MM.1S (cell line): ENCODE measurements at regions not wholly inside any gene's neighbourhood (a gene's known extent, or its start where the extent isn't known, plus 50 kb on each side); places are given as distances from the start of the nearest gene placed in this dataset.

ENCODE experiments used
- CTCF ChIP-seq: fragments of 300-600 bp; sonication (generic); IDR thresholded peaks from 2 replicates; pipeline ENCODE4 v1.5.1; 2016; ENCODE audit warnings: antibody characterized with exemption, low read length, mixed read lengths
- EZH2 ChIP-seq: fragments of 300-600 bp; sonication (generic); optimal IDR thresholded peaks from 2 replicates; pipeline ENCODE3; 2017; ENCODE audit warnings: low read depth, mild to moderate bottlenecking, antibody characterized with exemption, low read length, mixed read lengths
- EZH2phosphoT487 ChIP-seq: fragments of 300-600 bp; sonication (generic); IDR thresholded peaks from 2 replicates; pipeline ENCODE4 v1.6.1; 2018; ENCODE audit warnings: antibody characterized with exemption, low read length

DNA sequence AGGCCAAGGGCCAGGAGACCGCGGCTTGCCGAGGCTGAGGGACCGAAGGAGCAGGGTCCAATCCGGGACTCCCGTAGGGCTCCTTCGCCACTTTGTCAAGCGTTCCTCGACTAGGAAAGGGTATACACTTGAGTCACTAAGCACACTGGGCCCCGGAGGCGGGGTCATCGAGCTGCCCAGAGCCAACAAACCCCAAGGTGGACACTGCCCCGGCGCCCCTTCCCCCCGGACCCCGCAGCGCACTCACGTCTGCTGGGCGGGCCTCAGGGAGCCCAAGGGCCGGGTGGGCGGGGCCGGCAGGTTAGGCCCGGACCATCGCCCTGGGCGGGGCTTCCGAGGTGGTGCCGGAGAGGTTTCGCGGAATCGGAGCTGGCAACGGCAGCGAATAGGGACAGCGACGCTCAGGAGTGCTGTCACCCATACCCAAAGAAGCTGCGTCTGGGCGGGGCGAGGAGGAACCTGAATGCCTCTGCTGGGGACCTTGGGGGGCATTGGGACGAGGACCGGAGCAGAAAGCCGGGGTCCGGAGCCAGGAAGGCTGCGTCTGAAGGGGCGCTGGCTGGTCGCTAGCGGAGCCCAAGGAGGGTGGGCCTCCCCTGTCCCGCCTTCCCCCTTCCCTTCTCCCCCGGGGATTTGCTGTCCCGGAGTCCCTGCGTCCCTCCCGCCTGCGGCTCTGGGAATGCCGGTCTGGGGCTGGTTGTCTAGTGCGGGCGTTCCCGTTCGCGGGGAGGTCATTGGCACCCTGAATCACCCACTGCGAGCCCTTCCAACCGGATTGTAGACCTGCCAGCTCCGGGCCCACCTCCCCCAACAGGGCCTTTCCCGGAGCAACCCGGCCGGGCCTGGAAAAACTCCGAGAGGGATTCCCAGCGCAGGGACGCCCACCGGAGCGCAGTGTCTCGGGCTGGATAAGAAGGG is 118.2 kb upstream of the SMURF2 start:
- no peak for TF ChIP-seq CTCF
- TF ChIP-seq EZH2, result no peak
- no peak for TF ChIP-seq EZH2phosphoT487
